ENCODE measurements at regions not wholly inside any gene's neighbourhood (a gene's known extent, or its start where the extent isn't known, plus 50 kb on each side); places are given as distances from the start of the nearest gene placed in this dataset.

DNA sequence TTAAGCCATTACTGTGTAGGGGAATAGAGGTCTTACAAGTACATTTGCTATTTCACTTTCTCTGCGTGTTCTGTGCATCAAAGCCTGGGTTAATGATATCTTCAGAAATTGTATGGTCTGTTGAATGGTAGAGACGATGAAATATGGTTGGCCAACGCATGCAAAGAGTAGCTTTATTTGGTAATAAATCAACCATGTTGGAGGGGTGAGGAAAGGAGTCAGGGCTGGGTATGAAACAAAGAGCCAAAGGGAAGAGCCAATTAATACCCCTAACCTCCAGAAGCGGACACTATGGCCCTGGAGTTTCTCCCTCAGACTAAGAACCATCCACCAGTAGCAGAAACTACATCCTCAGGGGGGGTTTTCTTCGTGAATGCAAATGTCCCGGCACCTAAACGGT, 1974.0 kb upstream of the WWC1 start:
- H3K27ac ChIP-seq (ENCODE audit: low read depth in 1 of 2, low read length in 2 of 2), result no peak overlapping the region
- H3K4me2 ChIP-seq (replicated peaks; ENCODE audit: extremely low read depth, low read length, poor library complexity, severe bottlenecking), result no peak overlapping the region
- no peaks in the 10 kb centered on the region for H3K36me3 ChIP-seq (replicated peaks in 1 of 2; ENCODE audit: control insufficient read depth in 1 of 2, insufficient read depth in 2 of 2, low read length in 2 of 2)
- Mint-ChIP-seq H3K4me3 (no peak overlapping the region), H3K9me3 (peaks cover 0 to 5% (median 0%) of the 10 kb centered on the region in 7 donors), H3K4me1 (no peaks in the 10 kb centered on the region), H3K27me3 (ENCODE audit: low read depth in 3 of 3) (no peaks in the 10 kb centered on the region), H3K27ac (no peak overlapping the region), H3K36me3 (no peaks in the 10 kb centered on the region)
- intact Hi-C loops (cut with micrococcal nuclease), result no loop called here
- peaks cover 0 to 12% of the 10 kb centered on the region in 2 donors for H3K9me3 ChIP-seq (replicated peaks in 1 of 2; ENCODE audit: control insufficient read depth in 1 of 2, insufficient read depth in 1 of 2, low read length in 2 of 2)
- H3K9ac ChIP-seq (ENCODE audit: insufficient read depth, low read length, poor library complexity, severe bottlenecking), result no peak overlapping the region
- 76% methylated on average over 3 of the region's 7 CpGs for WGBS (ENCODE audit: insufficient coverage)
- DNase-seq, result no peak
- H3K27me3 ChIP-seq (ENCODE audit: control insufficient read depth in 2 of 2, insufficient read depth in 2 of 2, low read length in 2 of 2), result no peaks in the 10 kb centered on the region
- no peaks in the 10 kb centered on the region for H3K4me1 ChIP-seq (ENCODE audit: control insufficient read depth in 1 of 2, insufficient read depth in 2 of 2, low read length in 2 of 2)
- no peak overlapping the region for H2AFZ ChIP-seq (ENCODE audit: insufficient read depth, low read depth, low read length, poor library complexity, severe bottlenecking)
- H3K4me3 ChIP-seq (replicated peaks in 1 of 3; ENCODE audit: low read depth in 2 of 3, low read length in 3 of 3), result no peak overlapping the region
- TF ChIP-seq CTCF (IDR thresholded peaks at IDR 0.05), result no peak
- no peaks in the 10 kb centered on the region for H4K20me1 ChIP-seq (ENCODE audit: insufficient read depth, low read length)
- no peaks in the 10 kb centered on the region for H3K79me2 ChIP-seq (ENCODE audit: insufficient read depth, low read length)

DNA sequence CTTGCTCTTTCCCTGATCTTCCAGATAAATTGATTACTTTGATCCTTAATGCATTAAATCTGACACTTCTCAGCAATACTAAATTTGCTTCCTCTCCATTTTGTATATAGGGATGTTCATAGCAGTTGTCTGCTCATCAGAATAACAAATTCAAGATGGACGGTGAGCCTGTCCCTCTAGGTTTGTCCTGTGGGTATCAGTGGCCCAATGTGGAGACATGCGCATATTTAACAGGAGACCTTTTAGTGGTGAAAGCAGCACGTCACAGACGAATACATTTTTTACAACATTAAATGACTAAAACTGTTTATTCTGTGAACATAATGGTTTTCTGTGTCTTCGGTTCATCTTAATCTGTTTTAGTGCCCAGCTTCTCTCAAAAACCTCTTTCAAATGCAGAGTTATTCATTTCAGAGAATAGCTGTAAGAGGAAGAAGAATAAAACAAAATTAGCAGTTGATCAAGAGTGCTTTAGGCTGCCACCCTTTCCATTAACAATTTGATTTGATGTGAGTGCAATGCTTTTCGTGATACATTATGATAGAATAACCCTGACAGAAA, 1970.4 kb upstream of the WWC1 start:
- Mint-ChIP-seq H3K27me3 (ENCODE audit: low read depth in 3 of 3) (no peaks in the 10 kb centered on the region), H3K9me3 (peaks cover 0 to 9% (median 3%) of the 10 kb centered on the region in 7 donors), H3K27ac (no peak overlapping the region), H3K4me3 (no peak overlapping the region), H3K4me1 (no peaks in the 10 kb centered on the region), H3K36me3 (no peaks in the 10 kb centered on the region)
- H3K27ac ChIP-seq (ENCODE audit: low read depth in 1 of 2, low read length in 2 of 2), result no peak overlapping the region
- no peak overlapping the region for H3K4me2 ChIP-seq (replicated peaks; ENCODE audit: extremely low read depth, low read length, poor library complexity, severe bottlenecking)
- intact Hi-C loops (cut with micrococcal nuclease), result no loop called here
- DNase-seq, result no peak
- no peak overlapping the region for H3K9ac ChIP-seq (ENCODE audit: insufficient read depth, low read length, poor library complexity, severe bottlenecking)
- H3K79me2 ChIP-seq (ENCODE audit: insufficient read depth, low read length), result no peaks in the 10 kb centered on the region
- H3K9me3 ChIP-seq (replicated peaks in 1 of 2; ENCODE audit: control insufficient read depth in 1 of 2, insufficient read depth in 1 of 2, low read length in 2 of 2), result peaks cover 0 to 12% of the 10 kb centered on the region in 2 donors
- H4K20me1 ChIP-seq (ENCODE audit: insufficient read depth, low read length), result no peaks in the 10 kb centered on the region
- no peak for TF ChIP-seq CTCF (IDR thresholded peaks at IDR 0.05)
- H2AFZ ChIP-seq (ENCODE audit: insufficient read depth, low read depth, low read length, poor library complexity, severe bottlenecking), result no peak overlapping the region
- H3K36me3 ChIP-seq (replicated peaks in 1 of 2; ENCODE audit: control insufficient read depth in 1 of 2, insufficient read depth in 2 of 2, low read length in 2 of 2), result no peaks in the 10 kb centered on the region
- H3K4me1 ChIP-seq (ENCODE audit: control insufficient read depth in 1 of 2, insufficient read depth in 2 of 2, low read length in 2 of 2), result no peaks in the 10 kb centered on the region
- H3K27me3 ChIP-seq (ENCODE audit: control insufficient read depth in 2 of 2, insufficient read depth in 2 of 2, low read length in 2 of 2), result no peaks in the 10 kb centered on the region
- H3K4me3 ChIP-seq (replicated peaks in 1 of 3; ENCODE audit: low read depth in 2 of 3, low read length in 3 of 3), result no peak overlapping the region
- no CpG with 5 or more reads among the region's 6 CpGs for WGBS (ENCODE audit: insufficient coverage)

Data from CD14-positive monocyte (primary cell).